HG03460 (cell line): ENCODE measurements at regions not wholly inside any gene's neighbourhood (a gene's known extent, or its start where the extent isn't known, plus 50 kb on each side); places are given as distances from the start of the nearest gene placed in this dataset.
"Not testable (repeated sequence)": the region's sequence is repeated elsewhere in the genome, so short reads cannot be mapped to it uniquely, and the experiment has no call there.

ENCODE experiments used
- ATAC-seq: cut with Tn5 transposase; IDR thresholded peaks from one replicate; pipeline ENCODE4 v1.9.1; 2021; ENCODE audit not compliant: unreplicated experiment

- ATAC-seq: no peak
Measured at GRCh38 chr1:5768014-5768413, 224.2 kb downstream of the NPHP4 start.

GRCh38 chr1:5766996-5767395 is 225.2 kb downstream of the NPHP4 start:
- not testable (repeated sequence) for ATAC-seq

- ATAC-seq: no peak
Measured at GRCh38 chr1:5765997-5766913, 226.0 kb downstream of the NPHP4 start.

- no peak for ATAC-seq
Measured at GRCh38 chr1:5765483-5765882, 226.7 kb downstream of the NPHP4 start.

- ATAC-seq: no peak
Measured at GRCh38 chr1:5764959-5765358, 227.3 kb downstream of the NPHP4 start.

- no peak for ATAC-seq
Measured at GRCh38 chr1:5764464-5764863, 227.8 kb downstream of the NPHP4 start.

GRCh38 chr1:5763696-5764370 is 228.4 kb downstream of the NPHP4 start:
- no peak for ATAC-seq

- no peak for ATAC-seq
Measured at GRCh38 chr1:5758859-5759578, 233.2 kb downstream of the NPHP4 start.

- no peak for ATAC-seq
Measured at GRCh38 chr1:5758000-5758858, 234.0 kb downstream of the NPHP4 start.

GRCh38 chr1:5757187-5757805 is 234.9 kb downstream of the NPHP4 start:
- ATAC-seq: no peak

- ATAC-seq: no peak
Measured at GRCh38 chr1:5756434-5757186, 235.6 kb downstream of the NPHP4 start.

- ATAC-seq: no peak
Measured at GRCh38 chr1:5755552-5756125, 236.6 kb downstream of the NPHP4 start.

- ATAC-seq: no peak
Measured at GRCh38 chr1:5754817-5755551, 237.2 kb downstream of the NPHP4 start.

GRCh38 chr1:5753549-5754421 is 238.4 kb downstream of the NPHP4 start:
- ATAC-seq: no peak

GRCh38 chr1:5752746-5753548 is 239.3 kb downstream of the NPHP4 start:
- no peak for ATAC-seq

- ATAC-seq: no peak
Measured at GRCh38 chr1:5751833-5752745, 240.1 kb downstream of the NPHP4 start.
